DOHH2 (cell line): ENCODE measurements at regions not wholly inside any gene's neighbourhood (a gene's known extent, or its start where the extent isn't known, plus 50 kb on each side); places are given as distances from the start of the nearest gene placed in this dataset.

Source experiments
- H3F3A ChIP-seq: fragments of 200-600 bp; sonication (generic), shearing (Covaris generic); 2 replicates; pipeline ENCODE4 v1.6.0; 2016; ENCODE audit warnings: antibody characterized with exemption, mild to moderate bottlenecking; ENCODE audit not compliant: control insufficient read depth, insufficient read depth
- H3K27ac ChIP-seq: fragments of 200-600 bp; sonication (generic); 2 replicates; pipeline ENCODE4 v1.5.1; 2014; ENCODE audit warnings: low read depth, mild to moderate bottlenecking, low read length, moderate library complexity
- H3K27me3 ChIP-seq: fragments of 200-600 bp; sonication (generic); 2 replicates; pipeline ENCODE4 v1.6.1; 2014; ENCODE audit warnings: mild to moderate bottlenecking, low read length, mixed read lengths; ENCODE audit not compliant: control insufficient read depth
- H3K36me3 ChIP-seq: fragments of 200-600 bp; sonication (generic); 2 replicates; pipeline ENCODE4 v1.6.1; 2014; ENCODE audit warnings: mild to moderate bottlenecking, low read length, moderate library complexity, mixed read lengths; ENCODE audit not compliant: control insufficient read depth
- H3K4me1 ChIP-seq: fragments of 200-600 bp; sonication (generic); 2 replicates; pipeline ENCODE4 v1.6.1; 2014; ENCODE audit warnings: mild to moderate bottlenecking, low read length, mixed read lengths; ENCODE audit not compliant: control insufficient read depth
- H3K4me2 ChIP-seq: fragments of 200-600 bp; sonication (generic); 2 replicates; pipeline ENCODE4 v1.6.0; 2014; ENCODE audit warnings: mild to moderate bottlenecking, low read length, moderate library complexity
- H3K4me3 ChIP-seq: fragments of 200-600 bp; sonication (generic); 2 replicates; pipeline ENCODE4 v1.5.1; 2014; ENCODE audit warnings: mild to moderate bottlenecking, low read length, mixed read lengths
- H3K79me2 ChIP-seq: fragments of 200-600 bp; sonication (generic); 2 replicates; pipeline ENCODE4 v1.6.1; 2014; ENCODE audit warnings: mild to moderate bottlenecking, low read length, mixed read lengths; ENCODE audit not compliant: control insufficient read depth
- H3K9me2 ChIP-seq: fragments of 200-600 bp; sonication (generic); replicated peaks from 2 replicates; pipeline ENCODE4 v1.6.1; 2014; ENCODE audit warnings: mild to moderate bottlenecking, low read length, mixed read lengths; ENCODE audit not compliant: control insufficient read depth
- H3K9me3 ChIP-seq: fragments of 200-600 bp; sonication (generic); 2 replicates; pipeline ENCODE4 v1.6.1; 2014; ENCODE audit warnings: antibody characterized with exemption, low read length, mixed read lengths; ENCODE audit not compliant: control insufficient read depth, insufficient read depth
- H4K20me1 ChIP-seq: fragments of 200-600 bp; sonication (generic); 2 replicates; pipeline ENCODE4 v1.6.0; 2014; ENCODE audit warnings: low read depth, mild to moderate bottlenecking, antibody characterized with exemption, low read length, moderate library complexity; ENCODE audit not compliant: control insufficient read depth, insufficient read depth
- CTCF ChIP-seq: fragments of 200-600 bp; sonication (generic); IDR thresholded peaks from one replicate; pipeline ENCODE4 v1.5.1; 2014; ENCODE audit warnings: antibody characterized with exemption, mild to moderate bottlenecking, low read depth, low read length; ENCODE audit not compliant: poor library complexity, severe bottlenecking
- EZH2phosphoT487 ChIP-seq: fragments of 200-600 bp; sonication (generic); IDR thresholded peaks from 2 replicates; pipeline ENCODE4 v1.6.1; 2017; ENCODE audit warnings: borderline replicate concordance, mild to moderate bottlenecking, antibody characterized with exemption, low read length, moderate library complexity, mixed read lengths

DNA sequence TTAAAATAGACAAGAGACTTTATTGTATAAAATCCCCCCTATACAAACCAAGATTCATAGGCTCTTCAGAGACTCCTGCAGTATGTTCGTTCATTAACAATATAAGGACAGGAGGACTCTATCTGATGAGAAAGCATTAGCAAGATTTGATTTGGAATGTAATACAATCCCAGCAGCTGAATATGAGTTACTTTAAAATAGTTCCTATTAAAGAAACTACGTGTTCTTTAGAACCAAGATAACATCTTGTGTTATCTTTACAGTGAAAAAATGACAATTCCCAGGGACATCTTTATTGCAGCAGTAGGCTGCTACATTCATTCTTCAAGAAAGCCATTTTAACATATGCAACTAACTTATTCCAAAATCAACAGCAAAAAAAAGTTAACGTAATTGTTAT, 1360.1 kb upstream of the GJE1 start:
- no peaks in the 10 kb centered on the region for H3K4me1 ChIP-seq
- no peaks in the 10 kb centered on the region for H3K9me2 ChIP-seq
- H3K36me3 ChIP-seq, result no peaks in the 10 kb centered on the region
- H3K79me2 ChIP-seq, result no peaks in the 10 kb centered on the region
- no peak overlapping the region for H3K4me3 ChIP-seq
- TF ChIP-seq CTCF (no peak), EZH2phosphoT487 (no peak)
- no peaks in the 10 kb centered on the region for H3F3A ChIP-seq
- H3K27me3 ChIP-seq, result no peaks in the 10 kb centered on the region
- H3K9me3 ChIP-seq, result peaks cover 9% of the 10 kb centered on the region; the same call in 1 of the 2 replicates
- H3K4me2 ChIP-seq, result no peak overlapping the region
- H3K27ac ChIP-seq, result no peak overlapping the region
- no peaks in the 10 kb centered on the region for H4K20me1 ChIP-seq

DNA sequence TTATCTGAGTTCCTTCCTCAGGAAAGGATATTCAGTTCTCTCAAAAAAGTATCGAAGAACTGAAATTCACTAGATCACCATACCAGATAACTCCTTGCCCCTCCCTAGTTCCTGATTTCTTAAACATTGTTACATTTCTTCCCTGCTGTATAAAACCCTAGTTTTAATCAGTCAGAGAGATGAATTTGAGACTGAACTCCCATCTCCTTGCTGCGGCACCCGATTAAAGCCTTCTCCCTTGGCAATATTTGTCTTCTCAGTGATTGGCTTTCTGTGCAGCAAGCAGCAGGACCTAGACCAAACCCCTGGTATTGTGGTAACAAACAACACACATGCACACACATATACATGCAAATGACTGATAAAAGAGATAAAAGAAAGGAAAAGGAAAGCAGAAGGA, 1364.6 kb upstream of the GJE1 start:
- H3K27ac ChIP-seq, result no peak overlapping the region

GRCh38 chr6:140766999-140767398, 1365.7 kb upstream of the GJE1 start:
- Histone ChIP-seq H3K4me1 (no peaks in the 10 kb centered on the region), H3K4me2 (no peak overlapping the region), H3K27ac (no peak overlapping the region), H3K9me2 (no peaks in the 10 kb centered on the region), H3K79me2 (no peaks in the 10 kb centered on the region), H4K20me1 (no peaks in the 10 kb centered on the region), H3K4me3 (no peak overlapping the region), H3K9me3 (peaks cover 8% of the 10 kb centered on the region; the same call in 1 of the 2 replicates), H3F3A (no peaks in the 10 kb centered on the region), H3K36me3 (no peaks in the 10 kb centered on the region), H3K27me3 (no peaks in the 10 kb centered on the region)
- TF ChIP-seq EZH2phosphoT487 (no peak), CTCF (no peak)

More for the DNA sequence above, 1364.6 kb upstream of the GJE1 start:
- no peak for TF ChIP-seq CTCF
- TF ChIP-seq EZH2phosphoT487, result no peak
- Histone ChIP-seq H3K9me3 (peaks cover 9% of the 10 kb centered on the region; the same call in 1 of the 2 replicates), H3K79me2 (no peaks in the 10 kb centered on the region), H3K36me3 (no peaks in the 10 kb centered on the region), H3K9me2 (no peaks in the 10 kb centered on the region), H4K20me1 (no peaks in the 10 kb centered on the region), H3F3A (no peaks in the 10 kb centered on the region), H3K27me3 (no peaks in the 10 kb centered on the region), H3K4me3 (no peak overlapping the region), H3K4me2 (no peak overlapping the region), H3K4me1 (no peaks in the 10 kb centered on the region)
